HepG2 (cell line): ENCODE measurements at regions not wholly inside any gene's neighbourhood (a gene's known extent, or its start where the extent isn't known, plus 50 kb on each side); places are given as distances from the start of the nearest gene placed in this dataset.

Experiments used
- ATAC-seq: fragments of 200-7000 bp; cut with Tn5 transposase; 3 replicates; pipeline ENCODE4 v1.9.1; 2020; ENCODE audit warnings: mild to moderate bottlenecking, moderate library complexity
- BruUV-seq: library from RNA; stranded (reverse); fragments of 400-500 nt; replicated peaks from 2 replicates; lab custom pipeline; 2021; lab: Mats Ljungman, UMichigan
- CTCF ChIA-PET: fragments of 300-600 bp; formaldehyde crosslinking; extraction: SDS; loops from one replicate; lab custom pipeline; 2021; ENCODE audit warnings: low total read pairs, inconsistent platforms, low intra/inter-chr PET ratio; lab: Yijun Ruan, JAX
- POLR2A ChIA-PET: fragments of 350-600 bp; sonication (Branson Sonifier 250); formaldehyde crosslinking; loops from one replicate; lab custom pipeline; 2020; ENCODE audit warnings: antibody characterized with exemption, inconsistent platforms; lab: Yijun Ruan, JAX
- DNase-seq: peaks from one replicate; pipeline ENCODE4 v3.0.0-alpha.2; 2015; ENCODE audit warnings: low spot score
- FAIRE-seq: peaks from 3 replicates; lab custom pipeline; 2011; peaks lifted over from hg19 to GRCh38; lab: Jason Lieb, UNC
- H2AFZ ChIP-seq: one replicate; pipeline ENCODE4 v1.6.1; 2011; ENCODE audit warnings: low read length, inconsistent platforms
- H3K27ac ChIP-seq: fragments of 300-600 bp; 3 replicates; pipeline ENCODE4 v1.8.0; 2011; ENCODE audit warnings: mixed run types, mild to moderate bottlenecking, mixed read lengths, low read length, inconsistent platforms; ENCODE audit not compliant: insufficient read depth; ENCODE audit errors: extremely low read length
- H3K27me3 ChIP-seq, 2 experiments: fragments of 200-600 bp in 1 of 2; 2 replicates in 1 of 2; 3 replicates in 1 of 2; pipeline versions ENCODE4 v1.6.0 to v1.8.0; 2011; ENCODE audit warnings: low read length in 2 of 2, mild to moderate bottlenecking in 2 of 2, moderate library complexity in 2 of 2, inconsistent platforms in 1 of 2; ENCODE audit not compliant: insufficient read depth in 2 of 2, control insufficient read depth in 1 of 2
- H3K36me3 ChIP-seq, 2 experiments: fragments of 200-600 bp in 1 of 2; replicated peaks in 1 of 2; 2 replicates in 1 of 2; 3 replicates in 1 of 2; pipeline versions ENCODE4 v1.5.1 to v1.8.0; 2011; ENCODE audit warnings: low read length in 2 of 2, inconsistent platforms in 1 of 2; ENCODE audit not compliant: insufficient read depth in 2 of 2, control insufficient read depth in 1 of 2
- H3K4me1 ChIP-seq: 2 replicates; pipeline ENCODE4 v1.5.1; 2012; ENCODE audit warnings: low read length, inconsistent platforms; ENCODE audit not compliant: insufficient read depth
- H3K4me2 ChIP-seq: 2 replicates; pipeline ENCODE4 v1.6.0; 2011; ENCODE audit warnings: low read depth, low read length, inconsistent platforms
- H3K4me3 ChIP-seq, 3 experiments: fragments of 200-600 bp in 1 of 3; sonication (generic), shearing (Covaris generic) in 1 of 3; replicated peaks in 1 of 3; 2 replicates each; pipeline ENCODE4 v1.5.1; 2011 to 2016; ENCODE audit warnings: low read length in 3 of 3, inconsistent platforms in 2 of 3, low read depth in 2 of 3, mild to moderate bottlenecking in 2 of 3, control low read depth in 1 of 3, mixed read lengths in 1 of 3; ENCODE audit not compliant: insufficient read depth in 1 of 3
- H3K79me2 ChIP-seq: one replicate; pipeline ENCODE4 v1.6.1; 2011; ENCODE audit warnings: low read length, inconsistent platforms; ENCODE audit not compliant: insufficient read depth
- H3K9ac ChIP-seq: 2 replicates; pipeline ENCODE4 v1.6.0; 2011; ENCODE audit warnings: mild to moderate bottlenecking, low read depth, low read length, inconsistent platforms; ENCODE audit not compliant: insufficient read depth
- H3K9me3 ChIP-seq: 2 replicates; pipeline ENCODE4 v1.5.1; 2012; ENCODE audit warnings: mild to moderate bottlenecking, low read length
- H4K20me1 ChIP-seq: 2 replicates; pipeline ENCODE4 v1.6.0; 2011; ENCODE audit warnings: inconsistent platforms, mild to moderate bottlenecking, low read length, moderate library complexity; ENCODE audit not compliant: insufficient read depth
- ATF7 ChIP-seq, 2 experiments: fragments of 450-650 bp in 1 of 2; sonication (generic) in 1 of 2; formaldehyde crosslinking in 1 of 2; IDR thresholded peaks; 2 replicates each; pipeline versions ENCODE4 v1.4.0 to v1.6.1; 2016 to 2020; ENCODE audit warnings: antibody characterized with exemption in 1 of 2, mild to moderate bottlenecking in 1 of 2, missing genetic modification reagents in 1 of 2
- CREB1 ChIP-seq, 2 experiments: fragments of 450-650 bp in 1 of 2; IDR thresholded peaks; 2 replicates each; pipeline ENCODE4 v1.6.1; 2016 to 2017; ENCODE audit warnings: control low read depth in 1 of 2, mild to moderate bottlenecking in 1 of 2, missing compliant biosample characterization in 1 of 2, missing genetic modification characterization in 1 of 2
- DPF2 ChIP-seq: sonication (generic); formaldehyde crosslinking; IDR thresholded peaks from 2 replicates; pipeline ENCODE4 v1.4.0; 2020; ENCODE audit warnings: mild to moderate bottlenecking, low read depth, missing genetic modification reagents, borderline replicate concordance
- DR1 ChIP-seq: sonication (generic); formaldehyde crosslinking; IDR thresholded peaks from 2 replicates; pipeline ENCODE4 v1.8.0; 2021; ENCODE audit warnings: mild to moderate bottlenecking, missing genetic modification reagents, inconsistent platforms
- FOSL2 ChIP-seq: sonication (generic); formaldehyde crosslinking; IDR thresholded peaks from 2 replicates; pipeline ENCODE4 v1.4.0; 2020; ENCODE audit warnings: missing genetic modification reagents
- GABPB1 ChIP-seq: IDR thresholded peaks from 2 replicates; pipeline ENCODE4 v1.6.1; 2016; ENCODE audit warnings: mild to moderate bottlenecking, missing genetic modification reagents, moderate library complexity, missing compliant biosample characterization
- HCFC1 ChIP-seq: fragments of 150-350 bp; IDR thresholded peaks from 2 replicates; pipeline ENCODE4 v1.6.1; 2014; ENCODE audit warnings: low read depth, low read length
- MIER2 ChIP-seq: IDR thresholded peaks from 2 replicates; pipeline ENCODE4 v1.6.1; 2016; ENCODE audit warnings: missing biosample characterization, missing genetic modification reagents
- ZFP82 ChIP-seq: sonication (generic); formaldehyde crosslinking; IDR thresholded peaks from 2 replicates; pipeline ENCODE4 v1.5.1; 2020; ENCODE audit warnings: mild to moderate bottlenecking, missing genetic modification reagents, borderline replicate concordance
- ZNF660 ChIP-seq: sonication (generic); formaldehyde crosslinking; IDR thresholded peaks from 2 replicates; pipeline ENCODE4 v1.5.1; 2020; ENCODE audit warnings: mild to moderate bottlenecking, low read depth, missing genetic modification reagents, borderline replicate concordance
- ZNF780A ChIP-seq: sonication (generic); formaldehyde crosslinking; IDR thresholded peaks from 2 replicates; pipeline ENCODE4 v1.8.0; 2022; ENCODE audit warnings: mild to moderate bottlenecking, missing genetic modification reagents, moderate library complexity
- ZNF891 ChIP-seq: sonication (generic); formaldehyde crosslinking; IDR thresholded peaks from 2 replicates; pipeline ENCODE4 v1.5.0; 2020; ENCODE audit warnings: mild to moderate bottlenecking, missing genetic modification reagents
- ZSCAN20 ChIP-seq: sonication (generic); formaldehyde crosslinking; IDR thresholded peaks from 2 replicates; pipeline ENCODE4 v1.4.0; 2020; ENCODE audit warnings: missing genetic modification reagents, mild to moderate bottlenecking, borderline replicate concordance
- WGBS: methylation state at CpG from one replicate; pipeline ENCODE4 v1.1.6; 2017; ENCODE audit warnings: low lambda C conversion rate; 5-methylcytosine and 5-hydroxymethylcytosine counted together
- in situ Hi-C: cut with HindIII; loops from 2 replicates; pipeline ENCODE4 v1.10.0; 2017; ENCODE audit warnings: low pct_unique_long_range_greater_than_20kb; ENCODE audit not compliant: extremely low pct_ligation_motif_present
- intact Hi-C: fragments of 100-400 bp; cut with micrococcal nuclease; formaldehyde crosslinking; loops from one replicate; pipeline ENCODE4 v1.10.0; 2022; ENCODE audit not compliant: unreplicated experiment
- TF ChIP-seq, protein P1 (sequence below): sonication (generic); formaldehyde crosslinking; IDR thresholded peaks from 2 replicates; pipeline ENCODE4 v1.4.0; 2020; ENCODE audit warnings: missing genetic modification reagents

DNA sequence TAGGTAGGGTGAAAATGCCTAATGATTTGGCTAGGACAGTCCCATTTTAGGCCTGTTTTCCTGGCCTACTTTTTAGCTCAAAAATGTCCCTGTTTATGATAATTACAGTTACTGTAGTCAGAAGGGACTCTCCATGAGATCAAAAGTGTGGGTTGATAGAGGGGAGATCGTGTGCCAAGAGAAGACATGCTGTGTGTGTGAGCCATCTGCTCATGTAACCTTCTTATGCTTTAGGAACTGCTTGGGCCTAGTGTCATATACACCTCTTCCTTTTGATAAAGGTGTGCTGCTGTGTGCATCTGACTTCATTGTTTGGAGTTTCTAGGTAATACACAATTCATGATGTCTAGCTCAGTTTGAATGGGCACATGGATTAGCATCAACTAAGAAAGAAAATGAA, 786.5 kb downstream of the PDCD6IP start:
- Histone ChIP-seq H3K79me2 (no peaks in the 10 kb centered on the region), H3K9me3 (peaks cover 79% of the 10 kb centered on the region), H3K4me1 (no peaks in the 10 kb centered on the region), H4K20me1 (no peaks in the 10 kb centered on the region), H3K27ac (no peak overlapping the region), H3K9ac (no peak overlapping the region), H2AFZ (no peak overlapping the region), H3K4me3 (no peak overlapping the region), H3K27me3 (no peaks in the 10 kb centered on the region), H3K36me3 (no peaks in the 10 kb centered on the region), H3K4me2 (no peak overlapping the region)
- ChIA-PET CTCF (no interaction called here), POLR2A (no interaction called here)
- DNase-seq (no peak), ATAC-seq (no peak), FAIRE-seq (no peak)
- intact Hi-C loops (no loop called here), in situ Hi-C loops (no loop called here)
- 0% methylated on average over 1 of the region's 1 CpG for WGBS
- no TSS peak for BruUV-seq
- TF ChIP-seq FOSL2 (CRISPR knock-in tag): no peak

DNA sequence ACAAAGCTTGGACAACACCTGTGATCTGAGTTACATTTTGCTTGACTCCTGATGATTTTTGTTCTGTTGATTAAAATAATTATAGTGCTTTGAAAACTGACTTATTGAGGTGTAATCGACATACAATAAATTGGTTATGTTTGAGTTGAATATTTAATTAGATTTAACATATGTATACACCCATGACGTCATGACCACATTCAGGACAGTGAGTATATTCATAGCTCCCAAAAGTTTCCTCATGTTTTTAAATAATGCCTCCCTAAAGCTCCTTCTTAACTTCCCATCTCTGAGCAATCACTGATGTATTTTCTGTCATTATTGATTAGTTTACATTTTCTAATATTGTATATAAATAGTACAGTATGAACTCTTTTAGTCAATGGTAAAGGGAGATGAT, 801.2 kb downstream of the PDCD6IP start:
- H3K9me3 ChIP-seq: peaks cover 55% of the 10 kb centered on the region
- ChIA-PET POLR2A (no interaction called here), CTCF (no interaction called here)
- H3K79me2 ChIP-seq: no peaks in the 10 kb centered on the region
- no peaks in the 10 kb centered on the region for H4K20me1 ChIP-seq
- DNase-seq (no peak), FAIRE-seq (no peak), ATAC-seq (no peak)
- H3K4me2 ChIP-seq: no peak overlapping the region
- no TSS peak for BruUV-seq
- no peak overlapping the region for H3K9ac ChIP-seq
- H3K36me3 ChIP-seq: no peaks in the 10 kb centered on the region
- H3K27me3 ChIP-seq: no peaks in the 10 kb centered on the region
- no peak overlapping the region for H3K4me3 ChIP-seq
- WGBS: 0% methylated on average over 2 of the region's 2 CpGs
- no peaks in the 10 kb centered on the region for H3K4me1 ChIP-seq
- in situ Hi-C loops: no loop called here
- TF ChIP-seq ZFP82 (CRISPR knock-in tag) (no peak), DR1 (CRISPR knock-in tag) (no peak), ZSCAN20 (CRISPR knock-in tag) (no peak), ZNF891 (CRISPR knock-in tag) (no peak), DPF2 (CRISPR knock-in tag) (no peak), HCFC1 (no peak), MIER2 (CRISPR knock-in tag) (no peak), ZNF660 (CRISPR knock-in tag) (no peak), CREB1 (IDR thresholded peaks at IDR 0.05) (peak; percentile 93), CREB1 (CRISPR knock-in tag; IDR thresholded peaks at IDR 0.05) (no peak), ZNF780A (CRISPR knock-in tag) (no peak), ATF7 (IDR thresholded peaks at IDR 0.05) (peak; percentile 95), ATF7 (CRISPR knock-in tag; IDR thresholded peaks at IDR 0.05) (no peak), GABPB1 (no peak)
- TF ChIP-seq, protein P1, sequence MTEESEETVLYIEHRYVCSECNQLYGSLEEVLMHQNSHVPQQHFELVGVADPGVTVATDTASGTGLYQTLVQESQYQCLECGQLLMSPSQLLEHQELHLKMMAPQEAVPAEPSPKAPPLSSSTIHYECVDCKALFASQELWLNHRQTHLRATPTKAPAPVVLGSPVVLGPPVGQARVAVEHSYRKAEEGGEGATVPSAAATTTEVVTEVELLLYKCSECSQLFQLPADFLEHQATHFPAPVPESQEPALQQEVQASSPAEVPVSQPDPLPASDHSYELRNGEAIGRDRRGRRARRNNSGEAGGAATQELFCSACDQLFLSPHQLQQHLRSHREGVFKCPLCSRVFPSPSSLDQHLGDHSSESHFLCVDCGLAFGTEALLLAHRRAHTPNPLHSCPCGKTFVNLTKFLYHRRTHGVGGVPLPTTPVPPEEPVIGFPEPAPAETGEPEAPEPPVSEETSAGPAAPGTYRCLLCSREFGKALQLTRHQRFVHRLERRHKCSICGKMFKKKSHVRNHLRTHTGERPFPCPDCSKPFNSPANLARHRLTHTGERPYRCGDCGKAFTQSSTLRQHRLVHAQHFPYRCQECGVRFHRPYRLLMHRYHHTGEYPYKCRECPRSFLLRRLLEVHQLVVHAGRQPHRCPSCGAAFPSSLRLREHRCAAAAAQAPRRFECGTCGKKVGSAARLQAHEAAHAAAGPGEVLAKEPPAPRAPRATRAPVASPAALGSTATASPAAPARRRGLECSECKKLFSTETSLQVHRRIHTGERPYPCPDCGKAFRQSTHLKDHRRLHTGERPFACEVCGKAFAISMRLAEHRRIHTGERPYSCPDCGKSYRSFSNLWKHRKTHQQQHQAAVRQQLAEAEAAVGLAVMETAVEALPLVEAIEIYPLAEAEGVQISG (CRISPR knock-in tag): no peak
- no peak overlapping the region for H3K27ac ChIP-seq
- intact Hi-C loops: no loop called here
- no peak overlapping the region for H2AFZ ChIP-seq
